NB4 (cell line): ENCODE measurements at regions not wholly inside any gene's neighbourhood (a gene's known extent, or its start where the extent isn't known, plus 50 kb on each side); places are given as distances from the start of the nearest gene placed in this dataset.

Experiments used
- MAX ChIP-seq: IDR thresholded peaks from 2 replicates; pipeline ENCODE4 v1.6.1; 2011; ENCODE audit warnings: low read depth, low read length
- MYC ChIP-seq: IDR thresholded peaks from 2 replicates; pipeline ENCODE4 v1.6.1; 2011; ENCODE audit warnings: low read depth, low read length
- POLR2A ChIP-seq: IDR thresholded peaks from 2 replicates; pipeline ENCODE4 v1.6.1; 2011; ENCODE audit warnings: mild to moderate bottlenecking; ENCODE audit not compliant: insufficient read length; ENCODE audit errors: extremely low read depth
- TF ChIP-seq, protein P1 (sequence below): IDR thresholded peaks from one replicate; pipeline ENCODE4 v1.5.1; 2012; ENCODE audit warnings: low read depth, low read length

- TF ChIP-seq POLR2A (no peak), MYC (no peak), MAX (no peak)
- TF ChIP-seq, protein P1, sequence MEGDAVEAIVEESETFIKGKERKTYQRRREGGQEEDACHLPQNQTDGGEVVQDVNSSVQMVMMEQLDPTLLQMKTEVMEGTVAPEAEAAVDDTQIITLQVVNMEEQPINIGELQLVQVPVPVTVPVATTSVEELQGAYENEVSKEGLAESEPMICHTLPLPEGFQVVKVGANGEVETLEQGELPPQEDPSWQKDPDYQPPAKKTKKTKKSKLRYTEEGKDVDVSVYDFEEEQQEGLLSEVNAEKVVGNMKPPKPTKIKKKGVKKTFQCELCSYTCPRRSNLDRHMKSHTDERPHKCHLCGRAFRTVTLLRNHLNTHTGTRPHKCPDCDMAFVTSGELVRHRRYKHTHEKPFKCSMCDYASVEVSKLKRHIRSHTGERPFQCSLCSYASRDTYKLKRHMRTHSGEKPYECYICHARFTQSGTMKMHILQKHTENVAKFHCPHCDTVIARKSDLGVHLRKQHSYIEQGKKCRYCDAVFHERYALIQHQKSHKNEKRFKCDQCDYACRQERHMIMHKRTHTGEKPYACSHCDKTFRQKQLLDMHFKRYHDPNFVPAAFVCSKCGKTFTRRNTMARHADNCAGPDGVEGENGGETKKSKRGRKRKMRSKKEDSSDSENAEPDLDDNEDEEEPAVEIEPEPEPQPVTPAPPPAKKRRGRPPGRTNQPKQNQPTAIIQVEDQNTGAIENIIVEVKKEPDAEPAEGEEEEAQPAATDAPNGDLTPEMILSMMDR = no peak
These were observed 392.2 kb upstream of the CFAP20DC start for GRCh38 chr3:59442046-59442445.
